Activated CD4-positive, alpha-beta T cell treated with anti-CD3 and anti-CD28 coated beads for 36 hours (primary cell): ENCODE measurements at regions not wholly inside any gene's neighbourhood (a gene's known extent, or its start where the extent isn't known, plus 50 kb on each side); places are given as distances from the start of the nearest gene placed in this dataset.

Experiments used
- ATAC-seq: fragments of 200-7000 bp; cut with Tn5 transposase; one replicate; pipeline ENCODE4 v1.10.0; 2021; ENCODE audit warnings: mild to moderate bottlenecking, moderate library complexity
- CTCF ChIA-PET: fragments of 350-600 bp; sonication (Branson Sonifier 250); formaldehyde crosslinking; loops from one replicate; lab custom pipeline; 2021; ENCODE audit warnings: antibody characterized with exemption; lab: Charles Lee
- POLR2A ChIA-PET: fragments of 350-600 bp; sonication (Branson Sonifier 250); formaldehyde crosslinking; loops from one replicate; lab custom pipeline; 2021; ENCODE audit warnings: antibody characterized with exemption, inconsistent platforms; lab: Charles Lee
- DNase-seq: peaks from one replicate; pipeline ENCODE4 v3.0.0-alpha.2; 2020
- H3K27ac Mint-ChIP-seq: one replicate; pipeline ENCODE4 v1.8.0; 2021; ENCODE audit warnings: mixed read lengths
- H3K27me3 Mint-ChIP-seq: one replicate; pipeline ENCODE4 v1.8.0; 2021; ENCODE audit warnings: mixed read lengths
- H3K36me3 Mint-ChIP-seq: one replicate; pipeline ENCODE4 v1.8.0; 2021; ENCODE audit warnings: low read depth, mixed read lengths
- H3K4me1 Mint-ChIP-seq: one replicate; pipeline ENCODE4 v1.8.0; 2021; ENCODE audit warnings: mixed read lengths
- H3K4me3 Mint-ChIP-seq: one replicate; pipeline ENCODE4 v1.8.0; 2021; ENCODE audit warnings: mild to moderate bottlenecking, moderate library complexity, mixed read lengths
- H3K9me3 Mint-ChIP-seq: one replicate; pipeline ENCODE4 v1.8.0; 2021; ENCODE audit warnings: low read depth, mixed read lengths
- intact Hi-C, 2 experiments: fragments of 100-400 bp; cut with DNase I in 1 of 2; cut with micrococcal nuclease in 1 of 2; formaldehyde crosslinking; loops; one replicate each; pipeline versions ENCODE4 v1.14.2 to v1.15.1; 2022 to 2024; cut with DNase I, micrococcal nuclease

DNA sequence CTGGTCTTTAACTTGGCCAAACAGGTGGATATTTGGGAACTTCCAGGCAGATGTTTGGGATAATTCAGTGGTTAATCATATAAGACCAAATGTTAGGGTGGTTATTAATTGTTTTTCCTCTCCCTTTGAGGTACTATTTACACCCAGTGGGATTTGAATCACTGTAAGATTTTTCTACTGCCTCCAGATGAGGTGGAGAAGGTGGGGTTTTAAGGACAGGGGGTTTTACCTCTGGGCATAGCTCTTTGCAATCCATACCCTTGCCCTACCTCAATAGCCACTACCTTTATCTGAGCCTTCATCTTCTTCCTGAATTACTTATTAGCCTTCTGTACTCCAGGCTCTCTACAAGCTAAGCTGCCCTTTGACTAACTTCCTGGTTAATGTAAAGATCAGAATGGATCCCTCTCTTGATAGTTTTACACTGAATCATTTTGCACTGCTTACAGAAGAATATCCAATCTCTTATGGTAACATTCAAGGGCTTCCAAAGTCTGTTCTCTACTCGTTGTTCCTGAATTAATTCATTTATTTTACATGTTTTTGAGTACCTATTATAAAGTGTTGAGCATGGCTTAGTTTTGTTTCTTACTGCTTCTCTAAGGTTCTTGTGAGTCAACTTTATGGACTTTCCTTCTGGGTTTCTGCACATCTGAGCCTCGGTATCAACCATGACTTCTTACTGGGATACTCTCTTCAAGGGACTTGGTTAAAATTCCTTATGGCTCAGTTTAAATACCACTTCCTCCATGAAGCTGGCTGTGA lies 331.2 kb upstream of the TBL1XR1 start:
- Mint-ChIP-seq H3K9me3 (peaks cover 10% of the 10 kb centered on the region), H3K4me3 (no peak overlapping the region), H3K36me3 (no peaks in the 10 kb centered on the region), H3K27ac (no peak overlapping the region), H3K4me1 (peaks cover 17% of the 10 kb centered on the region), H3K27me3 (no peaks in the 10 kb centered on the region)
- POLR2A ChIA-PET: no interaction called here
- DNase-seq (no peak), ATAC-seq (no peak)
- intact Hi-C loops: no loop called here
- CTCF ChIA-PET: no interaction called here

DNA sequence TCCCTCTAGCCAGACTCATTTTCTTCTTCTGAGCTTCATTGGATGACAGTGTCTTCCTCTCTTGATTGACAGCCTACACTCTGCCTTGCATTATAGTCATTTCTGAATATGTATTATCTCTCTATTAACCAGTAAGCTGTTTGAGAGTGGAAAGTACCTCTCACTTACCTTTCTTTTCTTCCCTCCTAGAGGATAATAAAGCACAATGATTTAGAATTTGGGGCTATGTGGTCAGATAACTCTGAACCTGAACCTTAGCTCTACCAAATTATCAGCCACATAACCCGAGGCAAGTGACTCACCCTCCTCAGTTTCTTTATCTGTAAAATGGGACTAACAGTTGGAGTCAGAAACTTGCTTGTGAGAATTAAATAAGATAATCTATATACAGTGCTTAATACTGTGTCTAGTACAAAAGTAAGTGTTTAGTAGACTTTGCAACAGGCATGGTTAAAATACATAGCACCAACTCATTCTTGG lies 331.8 kb upstream of the TBL1XR1 start:
- intact Hi-C loops: no loop called here

DNA sequence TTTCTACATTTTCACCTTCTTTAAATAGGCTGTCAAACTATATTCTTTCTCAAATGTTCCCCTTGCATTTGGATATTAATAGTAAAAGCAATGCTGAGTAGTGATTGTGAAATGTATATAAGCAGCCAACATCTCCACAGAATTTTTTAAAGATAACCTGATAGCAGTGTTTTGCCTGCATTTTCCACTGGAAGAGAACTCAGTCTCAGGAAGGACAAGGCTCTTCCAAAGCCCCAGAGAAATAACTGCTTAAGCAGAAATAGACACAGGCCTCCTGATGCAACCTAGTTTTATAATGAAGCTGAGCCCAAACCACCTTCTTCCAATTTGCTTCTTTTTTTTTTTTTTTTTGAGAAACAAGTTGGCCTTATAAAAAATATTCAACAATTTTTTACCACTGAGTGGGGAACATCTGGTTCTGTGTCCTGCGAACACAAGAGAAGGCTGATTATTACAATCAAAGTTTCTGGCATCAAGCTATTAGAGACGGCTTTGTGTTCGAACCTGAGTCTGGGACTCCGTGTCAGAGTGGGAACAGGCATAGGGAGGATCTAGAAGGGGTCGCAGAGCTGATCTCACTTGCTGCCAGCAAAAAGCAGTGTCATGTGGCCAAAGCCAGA lies 332.5 kb upstream of the TBL1XR1 start:
- H3K27ac Mint-ChIP-seq: no peak overlapping the region

More for the DNA sequence above, 331.8 kb upstream of the TBL1XR1 start:
- no peak overlapping the region for H3K27ac Mint-ChIP-seq
- H3K4me3 Mint-ChIP-seq: no peak overlapping the region
- H3K9me3 Mint-ChIP-seq: peaks cover 9% of the 10 kb centered on the region
- CTCF ChIA-PET: no interaction called here
- DNase-seq (no peak), ATAC-seq (no peak)
- peaks cover 13% of the 10 kb centered on the region for H3K4me1 Mint-ChIP-seq
- POLR2A ChIA-PET: no interaction called here
- H3K27me3 Mint-ChIP-seq: no peaks in the 10 kb centered on the region
- no peaks in the 10 kb centered on the region for H3K36me3 Mint-ChIP-seq

DNA sequence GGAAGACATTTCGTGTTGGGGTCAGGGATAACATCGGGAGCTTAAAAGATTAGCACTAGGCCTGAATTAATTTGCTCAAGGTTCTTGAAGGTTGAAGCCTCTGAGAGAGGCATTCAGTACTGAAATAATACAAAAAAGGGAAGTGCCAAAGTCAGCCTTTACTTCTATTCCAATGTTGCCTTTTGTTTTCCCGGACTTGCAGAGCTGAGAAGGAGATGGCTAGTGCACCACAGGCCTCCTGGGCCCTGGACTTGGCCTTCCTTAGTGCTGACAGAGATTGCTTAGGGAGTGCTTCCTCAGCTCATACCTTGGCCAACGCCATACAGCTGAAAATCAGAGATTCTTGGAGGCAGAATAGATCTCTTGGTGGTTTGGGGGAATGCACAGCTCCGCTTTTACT lies 333.6 kb upstream of the TBL1XR1 start:
- Mint-ChIP-seq H3K27ac (no peak overlapping the region), H3K4me3 (no peak overlapping the region), H3K4me1 (peaks cover 9% of the 10 kb centered on the region), H3K27me3 (no peaks in the 10 kb centered on the region), H3K9me3 (no peaks in the 10 kb centered on the region), H3K36me3 (no peaks in the 10 kb centered on the region)
- POLR2A ChIA-PET: no interaction called here
- DNase-seq (no peak), ATAC-seq (no peak)
- intact Hi-C loops: no loop called here
- CTCF ChIA-PET: interaction anchor here (0.9 kb wide), 1 partner anchor 9 kb away, joined by 3 read pairs; no protein-coding TSS in a partner anchor

More for the DNA sequence above, 332.5 kb upstream of the TBL1XR1 start:
- CTCF ChIA-PET: interaction anchor here (0.7 to 0.9 kb wide), 2 partner anchors 8 to 9 kb away, joined by 3 read pairs; no protein-coding TSS in a partner anchor
- no peaks in the 10 kb centered on the region for H3K27me3 Mint-ChIP-seq
- POLR2A ChIA-PET: no interaction called here
- H3K9me3 Mint-ChIP-seq: peaks cover 4% of the 10 kb centered on the region
- peaks cover 12% of the 10 kb centered on the region for H3K4me1 Mint-ChIP-seq
- no peak overlapping the region for H3K4me3 Mint-ChIP-seq
- no peak for ATAC-seq
- intact Hi-C loops: no loop called here
- no peaks in the 10 kb centered on the region for H3K36me3 Mint-ChIP-seq
- no peak for DNase-seq

DNA sequence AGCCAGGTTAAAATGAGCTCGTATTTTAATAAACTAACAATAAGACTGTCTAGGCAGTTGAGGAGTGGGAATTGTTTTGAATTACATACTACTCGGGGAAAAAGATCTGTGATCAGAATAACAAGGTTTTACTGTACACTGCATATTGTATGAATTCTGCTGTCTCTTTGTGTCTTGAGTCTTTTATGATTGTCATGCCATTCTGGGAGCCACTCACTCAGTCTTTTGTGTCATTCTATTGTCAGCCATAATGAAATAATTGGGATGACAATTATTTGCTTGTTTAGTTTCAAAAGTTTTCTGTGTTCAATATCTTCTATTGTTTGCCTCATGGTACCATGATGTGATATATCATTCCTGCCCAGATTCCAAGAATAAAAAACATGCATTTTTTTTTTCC lies 339.6 kb upstream of the TBL1XR1 start:
- H3K27ac Mint-ChIP-seq: no peak overlapping the region
- ATAC-seq: no peak
- H3K27me3 Mint-ChIP-seq: no peaks in the 10 kb centered on the region
- DNase-seq: no peak
- intact Hi-C loops: no loop called here
- peaks cover 35% of the 10 kb centered on the region for H3K4me1 Mint-ChIP-seq
- ChIA-PET CTCF (interaction anchor here (1.0 kb wide), 1 partner anchor 486 kb away, joined by 3 read pairs; no protein-coding TSS in a partner anchor), POLR2A (no interaction called here)
- H3K4me3 Mint-ChIP-seq: no peak overlapping the region
- no peaks in the 10 kb centered on the region for H3K36me3 Mint-ChIP-seq
- no peaks in the 10 kb centered on the region for H3K9me3 Mint-ChIP-seq

DNA sequence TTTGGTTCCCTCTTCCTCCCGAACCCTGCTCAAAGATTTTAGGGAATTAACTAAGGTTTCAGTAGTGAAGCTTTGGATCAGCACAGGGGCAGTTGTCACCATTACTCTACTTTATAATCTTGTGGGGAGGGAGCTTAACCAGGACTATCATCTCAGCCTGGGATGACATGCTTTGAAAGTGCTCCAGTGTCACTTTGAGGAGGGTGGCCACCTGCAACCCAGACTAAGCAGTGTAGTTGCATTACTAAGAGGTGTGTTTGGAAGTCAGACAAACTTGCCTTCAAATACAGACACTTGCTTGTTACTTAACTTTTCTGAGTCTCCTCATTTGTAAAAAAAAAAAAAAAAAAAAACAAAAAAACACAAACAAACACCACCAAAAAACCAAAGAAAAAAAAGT lies 340.3 kb upstream of the TBL1XR1 start:
- Mint-ChIP-seq H3K27me3 (no peaks in the 10 kb centered on the region), H3K27ac (no peak overlapping the region), H3K36me3 (no peaks in the 10 kb centered on the region), H3K4me3 (no peak overlapping the region), H3K9me3 (no peaks in the 10 kb centered on the region), H3K4me1 (peaks cover 35% of the 10 kb centered on the region)
- DNase-seq (no peak), ATAC-seq (no peak)
- ChIA-PET POLR2A (no interaction called here), CTCF (interaction anchor here (0.8 kb wide), 1 partner anchor 14 kb away, joined by 4 read pairs; no protein-coding TSS in a partner anchor)
- intact Hi-C loops: no loop called here

DNA sequence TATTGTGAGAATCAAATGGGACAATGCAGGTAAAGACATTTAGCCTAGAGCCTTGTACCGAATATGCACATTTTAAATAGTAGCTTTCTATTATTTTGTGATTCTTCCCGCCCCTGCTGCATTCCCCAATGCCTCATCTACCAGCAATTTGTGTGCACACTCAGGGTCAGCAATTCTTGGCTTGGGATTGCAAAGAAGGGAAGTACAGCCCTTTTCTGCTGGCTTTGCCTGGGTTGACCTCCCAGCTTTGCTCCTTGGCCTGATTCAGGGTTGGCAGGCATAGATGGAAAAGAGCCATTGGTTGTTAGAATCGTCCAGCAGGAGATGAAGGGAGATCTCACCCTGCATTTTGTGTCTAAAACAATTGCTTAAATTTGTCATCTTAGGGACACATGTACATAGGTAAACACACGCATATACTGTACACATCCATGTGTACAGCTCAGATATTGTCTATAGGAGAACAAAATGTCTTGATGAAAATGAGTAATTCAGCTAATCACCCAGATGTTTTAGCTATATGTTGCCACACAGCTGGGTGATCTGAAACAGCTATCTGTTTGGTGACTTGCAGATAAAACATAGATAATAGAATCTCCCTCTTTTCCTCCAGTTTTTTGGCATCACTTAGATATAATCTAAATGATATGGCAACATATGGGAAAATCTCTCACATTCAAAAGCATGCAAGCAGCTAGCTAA lies 340.9 kb upstream of the TBL1XR1 start:
- no peaks in the 10 kb centered on the region for H3K36me3 Mint-ChIP-seq
- ChIA-PET POLR2A (interaction anchor here (1.2 kb wide), 1 partner anchor 18 kb away, joined by 4 read pairs; no protein-coding TSS in a partner anchor), CTCF (interaction anchor here (0.8 to 1.3 kb wide), 3 partner anchors 8 to 177 kb away, joined by 3 to 4 read pairs (median 3); no protein-coding TSS in a partner anchor)
- intact Hi-C loops: no loop called here
- no peak for DNase-seq
- H3K9me3 Mint-ChIP-seq: no peaks in the 10 kb centered on the region
- no peak overlapping the region for H3K4me3 Mint-ChIP-seq
- peak overlapping the region; percentile 81 for H3K27ac Mint-ChIP-seq
- no peaks in the 10 kb centered on the region for H3K27me3 Mint-ChIP-seq
- peaks cover 35% of the 10 kb centered on the region for H3K4me1 Mint-ChIP-seq
- no peak for ATAC-seq

DNA sequence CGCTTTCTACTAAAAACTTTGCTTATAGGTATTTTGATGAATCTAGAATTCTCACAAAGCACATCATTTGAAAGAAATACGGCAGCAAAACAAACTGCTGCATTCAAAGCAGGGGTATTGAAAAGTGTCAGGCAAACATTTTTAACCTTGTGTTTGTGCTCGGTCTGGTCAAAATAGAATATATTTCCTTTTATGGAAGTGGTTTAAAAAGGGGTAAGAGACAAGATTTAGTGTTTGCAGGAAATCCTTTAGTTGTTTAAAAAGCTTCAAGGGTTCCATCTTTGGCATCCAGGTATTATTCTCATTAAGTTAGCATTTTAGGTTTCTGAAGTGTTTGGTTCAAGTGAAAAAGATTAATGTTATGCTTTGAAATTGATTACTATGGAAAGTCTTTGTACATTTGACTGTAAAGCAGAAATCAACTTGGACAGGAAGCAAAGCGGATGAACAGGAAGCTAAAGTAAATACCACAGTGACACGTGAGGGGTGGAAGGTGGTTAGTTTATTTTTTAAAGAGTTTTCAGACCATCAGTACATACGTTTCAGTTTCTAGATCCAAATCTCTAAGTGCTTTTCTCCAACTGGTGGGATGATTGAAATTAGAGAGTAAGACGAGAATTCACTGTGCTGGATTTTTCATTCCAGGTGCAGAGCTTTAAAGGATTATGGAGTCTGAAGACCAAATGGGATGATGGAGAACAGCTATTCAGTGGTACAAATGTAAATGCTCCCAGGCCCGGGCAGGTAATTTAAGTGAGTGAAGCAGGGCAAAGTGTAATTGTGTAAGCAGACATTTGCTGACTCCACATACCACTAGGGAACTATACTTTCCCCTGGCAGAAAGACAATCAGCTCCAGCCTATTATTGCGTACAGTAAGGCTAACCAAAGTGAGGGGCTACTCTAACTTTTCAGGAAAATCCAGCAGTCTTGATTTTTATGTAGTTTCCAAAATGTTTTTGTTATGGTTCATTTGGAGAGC lies 341.8 kb upstream of the TBL1XR1 start:
- DNase-seq: no peak
- ChIA-PET POLR2A (interaction anchor here (1.2 kb wide), 1 partner anchor 17 kb away, joined by 4 read pairs; no protein-coding TSS in a partner anchor), CTCF (interaction anchor here (0.8 to 1.3 kb wide), 2 partner anchors 9 to 178 kb away, joined by 3 read pairs; no protein-coding TSS in a partner anchor)
- H3K9me3 Mint-ChIP-seq: no peaks in the 10 kb centered on the region
- H3K36me3 Mint-ChIP-seq: no peaks in the 10 kb centered on the region
- H3K27me3 Mint-ChIP-seq: no peaks in the 10 kb centered on the region
- ATAC-seq: peak; percentile 39
- H3K27ac Mint-ChIP-seq: peak overlapping the region; percentile 81
- intact Hi-C loops: no loop called here
- no peak overlapping the region for H3K4me3 Mint-ChIP-seq
- H3K4me1 Mint-ChIP-seq: peaks cover 35% of the 10 kb centered on the region

DNA sequence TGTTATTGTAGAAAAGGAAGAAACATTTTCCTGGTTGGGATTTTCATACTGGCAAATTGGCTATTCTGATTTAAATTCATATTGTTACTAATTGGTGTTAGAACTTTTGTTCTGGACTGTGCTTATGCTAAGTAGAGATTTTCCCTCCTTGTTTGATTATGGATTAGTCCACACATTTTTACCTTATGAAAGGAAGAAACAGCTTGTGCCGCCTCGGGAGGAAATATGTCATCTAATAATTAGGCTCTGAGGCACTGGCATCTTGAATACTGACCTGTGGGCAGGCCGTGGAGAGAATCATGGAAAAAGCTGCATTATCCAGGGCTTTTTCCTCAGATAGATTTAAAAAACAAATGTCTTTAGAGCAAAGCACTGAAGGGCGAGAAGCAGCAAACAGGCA lies 344.3 kb upstream of the TBL1XR1 start:
- intact Hi-C loops: no loop called here
- CTCF ChIA-PET: no interaction called here

DNA sequence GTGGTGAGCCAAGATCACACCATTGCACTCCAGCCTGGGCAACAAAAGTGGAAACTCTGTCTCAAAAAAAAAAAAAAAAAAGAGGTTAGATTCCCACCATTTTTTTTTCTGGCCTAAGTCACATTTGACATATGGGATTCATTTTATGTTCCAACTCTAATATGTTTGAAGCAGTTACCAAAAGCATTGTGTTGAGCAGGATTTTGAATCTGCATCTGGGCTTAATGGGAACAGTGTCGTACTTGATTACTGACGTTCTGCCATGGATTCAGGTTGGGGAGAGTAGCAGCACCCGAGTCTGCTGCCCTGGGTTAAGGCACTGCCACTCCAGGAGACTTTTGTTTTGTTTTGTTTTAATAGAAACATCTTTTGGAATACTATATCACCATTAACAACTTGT lies 348.7 kb upstream of the TBL1XR1 start:
- H3K27ac Mint-ChIP-seq: no peak overlapping the region
- DNase-seq (no peak), ATAC-seq (no peak)
- peaks cover 35% of the 10 kb centered on the region for H3K4me1 Mint-ChIP-seq
- POLR2A ChIA-PET: no interaction called here
- H3K9me3 Mint-ChIP-seq: no peaks in the 10 kb centered on the region
- CTCF ChIA-PET: interaction anchor here (0.6 kb wide), 1 partner anchor 47 kb away, joined by 3 read pairs; no protein-coding TSS in a partner anchor
- intact Hi-C loops: no loop called here
- H3K36me3 Mint-ChIP-seq: no peaks in the 10 kb centered on the region
- no peaks in the 10 kb centered on the region for H3K27me3 Mint-ChIP-seq
- no peak overlapping the region for H3K4me3 Mint-ChIP-seq

More for the DNA sequence above, 344.3 kb upstream of the TBL1XR1 start:
- ATAC-seq (no peak), DNase-seq (no peak)
- Mint-ChIP-seq H3K27ac (no peak overlapping the region), H3K9me3 (no peaks in the 10 kb centered on the region), H3K4me1 (peaks cover 42% of the 10 kb centered on the region), H3K4me3 (no peak overlapping the region), H3K27me3 (no peaks in the 10 kb centered on the region), H3K36me3 (no peaks in the 10 kb centered on the region)
- POLR2A ChIA-PET: no interaction called here
